Esophagus muscularis mucosa (tissue), 4 donors: ENCODE measurements at regions not wholly inside any gene's neighbourhood (a gene's known extent, or its start where the extent isn't known, plus 50 kb on each side); places are given as distances from the start of the nearest gene placed in this dataset.

Experiments
- DNase-seq: peaks from one replicate; pipeline ENCODE4 v3.0.0-alpha.2; 2017; ENCODE audit errors: extremely low spot score
- H3K27ac ChIP-seq, 4 donors: fragments of 200-600 bp; sonication (generic); replicated peaks in 1 of 4; 1 replicate in 3 of 4; 2 replicates in 1 of 4; pipeline ENCODE4 v1.5.1; 2016 to 2019; ENCODE audit warnings: mild to moderate bottlenecking in 1 of 4
- H3K27me3 ChIP-seq, 4 donors: fragments of 200-600 bp; sonication (generic); one replicate each; pipeline versions ENCODE4 v1.5.1 to v1.6.0; 2016 to 2019
- H3K36me3 ChIP-seq, 4 donors: fragments of 200-600 bp; sonication (generic); one replicate each; pipeline ENCODE4 v1.5.1; 2016 to 2019
- H3K4me1 ChIP-seq, 4 donors: fragments of 200-600 bp; sonication (generic); one replicate each; pipeline ENCODE4 v1.5.1; 2016 to 2019
- H3K4me3 ChIP-seq, 4 donors: fragments of 200-600 bp; sonication (generic); 1 replicate in 2 of 4; 2 replicates in 2 of 4; pipeline ENCODE4 v1.5.1; 2016 to 2019; ENCODE audit warnings: mild to moderate bottlenecking in 4 of 4, moderate library complexity in 1 of 4
- H3K9me3 ChIP-seq, 4 donors: fragments of 200-600 bp; sonication (generic); 1 replicate in 3 of 4; 2 replicates in 1 of 4; pipeline ENCODE4 v1.5.1; 2016 to 2019
- CTCF ChIP-seq, 3 experiments: fragments of 200-600 bp in 2 of 3; fragments of 450-650 bp in 1 of 3; sonication (generic) in 2 of 3; IDR thresholded peaks; one replicate each; pipeline ENCODE4 v1.5.1; 2017 to 2019; ENCODE audit warnings: antibody characterized with exemption in 3 of 3, mild to moderate bottlenecking in 2 of 3, moderate library complexity in 1 of 3
- EP300 ChIP-seq: sonication (generic); formaldehyde crosslinking; IDR thresholded peaks from one replicate; pipeline ENCODE4 v1.6.1; 2017; ENCODE audit warnings: antibody characterized with exemption
- POLR2A ChIP-seq: fragments of 450-650 bp; IDR thresholded peaks from one replicate; pipeline ENCODE4 v1.6.1; 2017; ENCODE audit warnings: antibody characterized with exemption, moderate library complexity, mild to moderate bottlenecking, low read depth
- POLR2AphosphoS5 ChIP-seq, 2 donors: sonication (generic); formaldehyde crosslinking; IDR thresholded peaks; one replicate each; pipeline ENCODE4 v1.6.1; 2017; ENCODE audit warnings: antibody characterized with exemption in 2 of 2
- whole genome bisulfite sequencing: methylation state at CpG from one replicate; pipeline ENCODE4 v1.1.5; 2018; 5-methylcytosine and 5-hydroxymethylcytosine counted together
- intact Hi-C: fragments of 100-400 bp; cut with DNase I; formaldehyde crosslinking; loops from one replicate; pipeline ENCODE4 v1.15.1; 2023

- no peak overlapping the region for H3K4me3 ChIP-seq
- no peak overlapping the region for H3K27ac ChIP-seq
- H3K4me1 ChIP-seq: no peaks in the 10 kb centered on the region
- H3K9me3 ChIP-seq: no peaks in the 10 kb centered on the region
- TF ChIP-seq CTCF (IDR thresholded peaks at IDR 0.05) (peak in 2 of 3 experiments; percentile 7 to 31), POLR2AphosphoS5 (IDR thresholded peaks at IDR 0.05) (no peak)
- intact Hi-C loops: no loop called here
- DNase-seq: no peak
- H3K27me3 ChIP-seq: no peaks in the 10 kb centered on the region
- no peaks in the 10 kb centered on the region for H3K36me3 ChIP-seq
Measured at GRCh38 chr13:68234274-68234673, 1004.1 kb upstream of the PCDH9 start.

GRCh38 chr13:68232351-68233130 is 1002.4 kb upstream of the PCDH9 start:
- Histone ChIP-seq H3K27me3 (no peaks in the 10 kb centered on the region), H3K4me1 (no peaks in the 10 kb centered on the region), H3K27ac (no peak overlapping the region), H3K9me3 (no peaks in the 10 kb centered on the region), H3K36me3 (no peaks in the 10 kb centered on the region), H3K4me3 (no peak overlapping the region)
- TF ChIP-seq POLR2A (no peak), CTCF (IDR thresholded peaks at IDR 0.05) (no peak)
- 81% methylated on average over 7 of the region's 7 CpGs for WGBS
- no peak for DNase-seq
- intact Hi-C loops: no loop called here

GRCh38 chr13:68214691-68215415 is 984.7 kb upstream of the PCDH9 start:
- Histone ChIP-seq H3K9me3 (no peaks in the 10 kb centered on the region), H3K4me1 (no peaks in the 10 kb centered on the region), H3K27ac (no peak overlapping the region), H3K4me3 (no peak overlapping the region), H3K27me3 (no peaks in the 10 kb centered on the region), H3K36me3 (no peaks in the 10 kb centered on the region)
- no peak for TF ChIP-seq EP300
- TF ChIP-seq POLR2A: no peak
- TF ChIP-seq CTCF (IDR thresholded peaks at IDR 0.05): no peak
- TF ChIP-seq POLR2AphosphoS5 (IDR thresholded peaks at IDR 0.05): no peak
- DNase-seq: no peak
- WGBS: 77% methylated on average over 5 of the region's 5 CpGs
- intact Hi-C loops: no loop called here

- intact Hi-C loops: no loop called here
- no peaks in the 10 kb centered on the region for H3K4me1 ChIP-seq
- H3K9me3 ChIP-seq: no peaks in the 10 kb centered on the region
- no peak overlapping the region for H3K27ac ChIP-seq
- no peak overlapping the region for H3K4me3 ChIP-seq
- 83% methylated on average over 2 of the region's 2 CpGs for WGBS
- no peaks in the 10 kb centered on the region for H3K27me3 ChIP-seq
- TF ChIP-seq POLR2A: no peak
- TF ChIP-seq EP300: no peak
- no peak for TF ChIP-seq CTCF (IDR thresholded peaks at IDR 0.05)
- TF ChIP-seq POLR2AphosphoS5 (IDR thresholded peaks at IDR 0.05): no peak
- no peak for DNase-seq
- no peaks in the 10 kb centered on the region for H3K36me3 ChIP-seq
Measured at GRCh38 chr13:68199271-68199670, 969.1 kb upstream of the PCDH9 start.

GRCh38 chr13:68190818-68191217 is 960.7 kb upstream of the PCDH9 start:
- no peaks in the 10 kb centered on the region for H3K36me3 ChIP-seq
- no peaks in the 10 kb centered on the region for H3K9me3 ChIP-seq
- peaks cover 0 to 3% (median 0%) of the 10 kb centered on the region in 4 donors for H3K4me1 ChIP-seq
- intact Hi-C loops: no loop called here
- DNase-seq: no peak
- no peaks in the 10 kb centered on the region for H3K27me3 ChIP-seq
- no peak overlapping the region for H3K4me3 ChIP-seq
- H3K27ac ChIP-seq: no peak overlapping the region
- WGBS: 77% methylated on average over 4 of the region's 4 CpGs
- TF ChIP-seq POLR2A (no peak), EP300 (no peak), POLR2AphosphoS5 (IDR thresholded peaks at IDR 0.05) (no peak), CTCF (IDR thresholded peaks at IDR 0.05) (no peak)
